Adrenal gland (tissue), 9 donors: ENCODE measurements at regions not wholly inside any gene's neighbourhood (a gene's known extent, or its start where the extent isn't known, plus 50 kb on each side); places are given as distances from the start of the nearest gene placed in this dataset.

Experiments used
- DNase-seq, 7 donors: peaks; one replicate each; pipeline ENCODE4 v3.0.0-alpha.2; 2019 to 2020
- H3K27ac ChIP-seq, 5 donors: fragments of 200-600 bp; sonication (generic) in 4 of 5; 1 replicate in 3 of 5; 2 replicates in 2 of 5; pipeline versions ENCODE4 v1.5.1 to v1.8.0; 2016 to 2020; ENCODE audit warnings: mild to moderate bottlenecking in 1 of 5
- H3K27me3 ChIP-seq: fragments of 200-600 bp; 2 replicates; pipeline ENCODE4 v1.8.0; 2021
- H3K36me3 ChIP-seq, 2 donors: fragments of 200-600 bp; replicated peaks in 1 of 2; 1 replicate in 1 of 2; 2 replicates in 1 of 2; pipeline versions ENCODE4 v1.5.1 to v1.8.0; 2018 to 2022
- H3K4me1 ChIP-seq, 2 donors: fragments of 200-600 bp; replicated peaks in 1 of 2; 1 replicate in 1 of 2; 2 replicates in 1 of 2; pipeline versions ENCODE4 v1.5.1 to v1.8.0; 2018 to 2021
- H3K4me3 ChIP-seq, 4 donors: fragments of 200-600 bp; sonication (generic) in 3 of 4; one replicate each; pipeline ENCODE4 v1.5.1; 2016 to 2018
- H3K9me3 ChIP-seq, 3 donors: fragments of 200-600 bp; sonication (generic) in 1 of 3; replicated peaks in 1 of 3; 1 replicate in 2 of 3; 2 replicates in 1 of 3; pipeline versions ENCODE4 v1.5.1 to v1.8.0; 2016 to 2021
- POLR2A ChIP-seq, 2 donors: fragments of 450-650 bp; IDR thresholded peaks; one replicate each; pipeline ENCODE4 v1.6.1; 2017; ENCODE audit warnings: antibody characterized with exemption in 2 of 2, mild to moderate bottlenecking in 2 of 2, moderate library complexity in 1 of 2
- WGBS, 4 donors: extraction: QIAGEN DNeasy Blood & Tissue Kit in 2 of 4; methylation state at CpG; one replicate each; pipeline versions ENCODE4 v1.1.5 to v1.1.7; 2013 to 2017; 5-methylcytosine and 5-hydroxymethylcytosine counted together
- intact Hi-C, 2 donors: fragments of 100-400 bp; cut with DNase I; formaldehyde crosslinking; loops; one replicate each; pipeline versions ENCODE4 v1.14.1 to v1.15.0; 2022 to 2023
- TF ChIP-seq, protein P1 (sequence below), 6 experiments: fragments of 450-650 bp in 4 of 6; fragments of 200-600 bp in 2 of 6; sonication (generic) in 1 of 6; IDR thresholded peaks; 1 replicate in 5 of 6; 2 replicates in 1 of 6; pipeline versions ENCODE4 v1.5.1 to v1.8.0; 2016 to 2021; ENCODE audit warnings: antibody characterized with exemption in 6 of 6, mild to moderate bottlenecking in 2 of 6, moderate library complexity in 1 of 6
- donor health status: healthy with polysubstance abuse.
- donor health status: Bipolar disorder and iron deficiency.
- donor health status: DM: yes; HTN: yes; CAD: no.
- donor health status: DM: no; HTN: no; CAD: no.
- donor health status: DM: no; HTN: no; CAD: no.

DNA sequence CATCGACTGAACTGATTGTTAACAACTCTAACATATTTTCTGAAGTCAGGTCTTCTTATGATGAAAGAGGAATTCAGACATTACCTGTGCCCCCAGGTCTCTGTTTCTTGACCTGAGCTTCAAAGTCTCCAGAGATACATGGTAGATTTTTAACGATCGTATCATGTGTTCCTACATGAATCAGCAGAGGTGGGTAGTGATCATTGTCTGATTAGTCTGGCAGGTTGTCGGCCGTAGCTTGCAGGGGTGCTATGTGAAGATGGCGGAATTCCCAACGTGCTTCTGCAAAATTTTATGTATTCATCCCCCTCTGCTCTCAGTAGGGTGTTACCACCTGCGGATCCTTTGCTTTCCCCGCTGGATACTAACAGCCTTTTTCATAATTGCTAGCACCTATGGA, 581.9 kb downstream of the GATA3 start:
- H3K27me3 ChIP-seq = no peaks in the 10 kb centered on the region
- DNase-seq = no peak
- no peak for TF ChIP-seq POLR2A (IDR thresholded peaks at IDR 0.05)
- TF ChIP-seq, protein P1, sequence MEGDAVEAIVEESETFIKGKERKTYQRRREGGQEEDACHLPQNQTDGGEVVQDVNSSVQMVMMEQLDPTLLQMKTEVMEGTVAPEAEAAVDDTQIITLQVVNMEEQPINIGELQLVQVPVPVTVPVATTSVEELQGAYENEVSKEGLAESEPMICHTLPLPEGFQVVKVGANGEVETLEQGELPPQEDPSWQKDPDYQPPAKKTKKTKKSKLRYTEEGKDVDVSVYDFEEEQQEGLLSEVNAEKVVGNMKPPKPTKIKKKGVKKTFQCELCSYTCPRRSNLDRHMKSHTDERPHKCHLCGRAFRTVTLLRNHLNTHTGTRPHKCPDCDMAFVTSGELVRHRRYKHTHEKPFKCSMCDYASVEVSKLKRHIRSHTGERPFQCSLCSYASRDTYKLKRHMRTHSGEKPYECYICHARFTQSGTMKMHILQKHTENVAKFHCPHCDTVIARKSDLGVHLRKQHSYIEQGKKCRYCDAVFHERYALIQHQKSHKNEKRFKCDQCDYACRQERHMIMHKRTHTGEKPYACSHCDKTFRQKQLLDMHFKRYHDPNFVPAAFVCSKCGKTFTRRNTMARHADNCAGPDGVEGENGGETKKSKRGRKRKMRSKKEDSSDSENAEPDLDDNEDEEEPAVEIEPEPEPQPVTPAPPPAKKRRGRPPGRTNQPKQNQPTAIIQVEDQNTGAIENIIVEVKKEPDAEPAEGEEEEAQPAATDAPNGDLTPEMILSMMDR (IDR thresholded peaks at IDR 0.05) = no peak
- H3K27ac ChIP-seq = no peak overlapping the region
- 81 to 89% (median 86%) methylated on average over 9 of the region's 9 CpGs for WGBS, 4 donors
- H3K9me3 ChIP-seq = no peaks in the 10 kb centered on the region
- intact Hi-C loops = no loop called here
- H3K36me3 ChIP-seq = no peaks in the 10 kb centered on the region
- H3K4me3 ChIP-seq = no peak overlapping the region
- no peaks in the 10 kb centered on the region for H3K4me1 ChIP-seq

DNA sequence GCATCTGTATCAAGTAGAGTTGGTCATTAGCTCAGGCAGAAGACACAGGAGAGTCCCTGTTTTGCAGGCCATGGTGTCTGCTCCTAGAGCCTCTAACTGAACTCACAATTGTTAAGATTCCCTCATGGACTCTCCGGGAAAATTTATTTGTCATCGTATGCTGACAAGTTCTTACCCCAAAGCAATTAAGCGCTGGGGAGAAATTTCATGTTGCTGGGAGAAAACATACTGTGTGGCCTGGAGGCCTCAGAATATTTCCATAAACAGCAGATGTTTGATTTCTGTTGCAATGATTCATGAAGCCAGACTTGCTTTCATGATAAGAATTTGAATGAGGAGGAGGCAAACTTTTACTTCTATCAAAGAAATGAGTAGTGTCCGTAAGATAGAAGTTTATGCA, 583.2 kb downstream of the GATA3 start:
- H3K27me3 ChIP-seq = no peaks in the 10 kb centered on the region
- TF ChIP-seq, protein P1 (IDR thresholded peaks at IDR 0.05) = no peak
- no peak for TF ChIP-seq POLR2A (IDR thresholded peaks at IDR 0.05)
- DNase-seq = no peak
- H3K4me3 ChIP-seq = no peak overlapping the region
- WGBS, 4 donors = 44 to 81% (median 52%) methylated on average over 4 of the region's 4 CpGs
- H3K4me1 ChIP-seq = no peaks in the 10 kb centered on the region
- no peaks in the 10 kb centered on the region for H3K9me3 ChIP-seq
- intact Hi-C loops = no loop called here
- no peak overlapping the region for H3K27ac ChIP-seq
- no peaks in the 10 kb centered on the region for H3K36me3 ChIP-seq

DNA sequence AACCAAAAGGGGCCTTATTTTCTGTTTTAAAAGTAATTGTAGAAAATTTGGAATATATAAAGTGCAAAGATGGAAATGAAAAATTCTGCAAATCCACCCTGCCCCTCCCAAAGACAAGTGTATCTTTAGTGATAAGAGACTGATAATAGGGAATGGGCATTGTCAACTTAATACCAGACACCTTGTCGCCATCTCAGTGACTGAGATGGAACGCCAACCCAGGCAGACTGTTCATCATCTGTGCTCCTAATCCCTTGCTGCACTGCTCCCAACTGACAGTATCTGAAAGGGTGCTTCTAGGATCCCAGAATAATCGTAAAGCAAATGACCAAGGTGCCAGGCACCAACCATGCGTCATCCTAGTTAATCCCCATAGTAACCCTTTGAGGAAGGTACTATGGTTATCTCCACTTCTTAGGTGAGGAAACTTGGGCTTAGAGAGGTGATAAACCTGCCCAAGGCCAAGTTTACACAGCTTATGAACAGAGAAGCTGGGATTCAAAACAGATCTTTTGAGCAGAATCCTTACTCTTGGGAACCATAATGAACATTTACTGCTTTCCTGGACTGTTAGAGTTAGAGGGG, 583.7 kb downstream of the GATA3 start:
- no peak overlapping the region for H3K4me3 ChIP-seq
- TF ChIP-seq POLR2A (IDR thresholded peaks at IDR 0.05) = no peak
- TF ChIP-seq, protein P1 (IDR thresholded peaks at IDR 0.05) = no peak
- H3K4me1 ChIP-seq = no peaks in the 10 kb centered on the region
- DNase-seq = no peak
- H3K36me3 ChIP-seq = no peaks in the 10 kb centered on the region
- intact Hi-C loops = no loop called here
- no peaks in the 10 kb centered on the region for H3K9me3 ChIP-seq
- no peaks in the 10 kb centered on the region for H3K27me3 ChIP-seq
- H3K27ac ChIP-seq = no peak overlapping the region
- 71 to 78% (median 77%) methylated on average over 4 of the region's 4 CpGs for WGBS, 4 donors

DNA sequence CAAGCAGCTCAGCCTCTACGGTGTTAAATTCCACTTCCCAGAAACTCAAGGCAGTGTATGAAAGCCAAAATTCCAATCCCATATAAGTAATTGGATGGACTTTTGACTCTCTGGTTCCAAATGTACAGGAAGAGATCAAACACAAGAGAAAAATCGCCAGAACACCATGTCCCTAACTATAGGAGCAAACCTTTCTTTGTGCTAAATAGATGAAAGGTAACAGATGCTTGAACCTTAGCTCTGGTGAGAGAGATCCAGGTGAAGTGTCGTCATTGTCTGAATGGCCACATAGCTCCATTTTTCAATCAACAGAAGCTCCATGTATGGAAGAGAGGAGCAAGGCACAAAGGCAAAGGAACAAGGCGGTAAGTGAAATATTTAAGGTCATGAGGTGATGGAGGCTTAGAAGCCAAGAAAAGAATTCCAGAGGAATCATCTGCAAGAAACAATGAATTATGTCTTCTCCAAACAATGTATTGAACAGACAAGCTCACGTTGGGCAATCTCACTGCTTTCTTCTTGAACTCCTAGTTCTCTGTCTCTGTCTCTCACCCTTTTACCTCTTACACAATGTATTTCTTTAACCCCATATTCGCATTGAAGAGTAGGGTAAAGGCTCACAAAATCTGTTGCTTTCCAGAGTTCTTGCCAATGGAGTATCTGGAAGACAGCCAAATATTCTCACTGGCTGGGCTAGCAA, 585.1 kb downstream of the GATA3 start:
- WGBS, 4 donors = 60 to 70% (median 61%) methylated on average over 6 of the region's 6 CpGs
- Histone ChIP-seq H3K9me3 (no peaks in the 10 kb centered on the region), H3K4me3 (no peak overlapping the region), H3K36me3 (no peaks in the 10 kb centered on the region), H3K27ac (no peak overlapping the region), H3K27me3 (no peaks in the 10 kb centered on the region), H3K4me1 (no peaks in the 10 kb centered on the region)
- TF ChIP-seq, protein P1 (IDR thresholded peaks at IDR 0.05) = no peak
- TF ChIP-seq POLR2A (IDR thresholded peaks at IDR 0.05) = no peak
- intact Hi-C loops = no loop called here
- no peak for DNase-seq
